Liver (tissue), 8 donors: ENCODE measurements at regions not wholly inside any gene's neighbourhood (a gene's known extent, or its start where the extent isn't known, plus 50 kb on each side); places are given as distances from the start of the nearest gene placed in this dataset.

Experiments used
- DNase-seq: peaks from one replicate; pipeline ENCODE4 v3.0.0-alpha.2; 2017; ENCODE audit warnings: low spot score
- H3K27ac ChIP-seq, 2 donors: one replicate each; pipeline ENCODE4 v1.7.0; 2013; ENCODE audit warnings: inconsistent platforms in 2 of 2, low read length in 2 of 2, control low read depth in 1 of 2, low read depth in 1 of 2, mild to moderate bottlenecking in 1 of 2
- H3K27me3 ChIP-seq, 4 donors: one replicate each; pipeline versions ENCODE4 v1.6.1 to v1.7.0; 2013; ENCODE audit warnings: low read length in 3 of 4, inconsistent platforms in 1 of 4, mild to moderate bottlenecking in 1 of 4, moderate library complexity in 1 of 4; ENCODE audit not compliant: control insufficient read depth in 4 of 4, insufficient read depth in 4 of 4
- H3K36me3 ChIP-seq, 4 donors: one replicate each; pipeline versions ENCODE4 v1.6.1 to v1.7.0; 2013; ENCODE audit warnings: low read length in 3 of 4, mild to moderate bottlenecking in 3 of 4, low read depth in 1 of 4, moderate library complexity in 1 of 4; ENCODE audit not compliant: control insufficient read depth in 4 of 4, insufficient read depth in 3 of 4
- H3K4me1 ChIP-seq, 4 donors: one replicate each; pipeline versions ENCODE4 v1.6.1 to v1.7.0; 2013; ENCODE audit warnings: low read length in 3 of 4, mild to moderate bottlenecking in 3 of 4, moderate library complexity in 1 of 4; ENCODE audit not compliant: control insufficient read depth in 4 of 4, insufficient read depth in 4 of 4
- H3K4me3 ChIP-seq, 3 donors: one replicate each; pipeline versions ENCODE4 v1.6.1 to v1.7.0; 2013; ENCODE audit warnings: low read length in 3 of 3, control low read depth in 1 of 3, low read depth in 1 of 3, mild to moderate bottlenecking in 1 of 3
- H3K9ac ChIP-seq, 2 donors: one replicate each; pipeline ENCODE4 v1.7.0; 2013; ENCODE audit warnings: low read length in 2 of 2, mild to moderate bottlenecking in 2 of 2, moderate library complexity in 2 of 2, control low read depth in 1 of 2, low read depth in 1 of 2
- H3K9me3 ChIP-seq, 4 donors: one replicate each; pipeline versions ENCODE4 v1.6.1 to v1.7.0; 2013; ENCODE audit warnings: low read length in 3 of 4; ENCODE audit not compliant: control insufficient read depth in 4 of 4
- EGR1 ChIP-seq, 2 donors: IDR thresholded peaks; 2 replicates each; pipeline ENCODE4 v1.6.1; 2016 to 2018; ENCODE audit warnings: antibody characterized with exemption in 2 of 2, low read depth in 2 of 2
- FOXA1 ChIP-seq: IDR thresholded peaks from 2 replicates; pipeline ENCODE4 v1.6.1; 2016; ENCODE audit warnings: antibody characterized with exemption
- FOXA2 ChIP-seq: IDR thresholded peaks from 2 replicates; pipeline ENCODE4 v1.6.1; 2016; ENCODE audit warnings: antibody characterized with exemption
- GABPA ChIP-seq, 2 donors: IDR thresholded peaks in 1 of 2; conservative IDR thresholded peaks in 1 of 2; 2 replicates each; pipeline ENCODE4 v1.6.1; 2016; ENCODE audit warnings: antibody characterized with exemption in 2 of 2, mild to moderate bottlenecking in 1 of 2, moderate library complexity in 1 of 2
- HNF4A ChIP-seq, 2 donors: conservative IDR thresholded peaks; 2 replicates each; pipeline ENCODE4 v1.6.1; 2016; ENCODE audit warnings: antibody characterized with exemption in 2 of 2, mild to moderate bottlenecking in 2 of 2
- HNF4G ChIP-seq: IDR thresholded peaks from 2 replicates; pipeline ENCODE4 v1.6.1; 2016; ENCODE audit warnings: antibody characterized with exemption
- JUND ChIP-seq, 2 donors: IDR thresholded peaks; 2 replicates each; pipeline ENCODE4 v1.6.1; 2016; ENCODE audit warnings: antibody characterized with exemption in 2 of 2
- NR2F2 ChIP-seq: IDR thresholded peaks from 2 replicates; pipeline ENCODE4 v1.6.1; 2016; ENCODE audit warnings: antibody characterized with exemption
- RAD21 ChIP-seq, 2 donors: IDR thresholded peaks; 2 replicates each; pipeline ENCODE4 v1.6.1; 2016; ENCODE audit warnings: antibody characterized with exemption in 2 of 2, mild to moderate bottlenecking in 2 of 2
- RXRA ChIP-seq, 2 donors: IDR thresholded peaks; 2 replicates each; pipeline ENCODE4 v1.6.1; 2017 to 2018; ENCODE audit warnings: antibody characterized with exemption in 2 of 2, mild to moderate bottlenecking in 1 of 2
- SP1 ChIP-seq: IDR thresholded peaks from 2 replicates; pipeline ENCODE4 v1.6.1; 2018; ENCODE audit warnings: antibody characterized with exemption, mild to moderate bottlenecking
- TAF1 ChIP-seq: conservative IDR thresholded peaks from 2 replicates; pipeline ENCODE4 v1.6.1; 2016; ENCODE audit warnings: antibody characterized with exemption, mild to moderate bottlenecking
- YY1 ChIP-seq: IDR thresholded peaks from 2 replicates; pipeline ENCODE4 v1.6.1; 2016; ENCODE audit warnings: antibody characterized with exemption, mild to moderate bottlenecking
- WGBS: extraction: QIAGEN DNeasy Blood & Tissue Kit; methylation state at CpG from one replicate; pipeline ENCODE4 v1.1.7; 2013; 5-methylcytosine and 5-hydroxymethylcytosine counted together
- TF ChIP-seq, protein P1 (sequence below): IDR thresholded peaks from 2 replicates; pipeline ENCODE4 v1.6.1; 2016; ENCODE audit warnings: antibody characterized with exemption
- TF ChIP-seq, protein P2 (sequence below): IDR thresholded peaks from 2 replicates; pipeline ENCODE4 v1.6.1; 2016; ENCODE audit warnings: antibody characterized with exemption, mild to moderate bottlenecking
- TF ChIP-seq, protein P3 (sequence below): IDR thresholded peaks from 2 replicates; pipeline ENCODE4 v1.6.1; 2016; ENCODE audit warnings: antibody characterized with exemption
- TF ChIP-seq, protein P4 (sequence below): fragments of 150-350 bp; IDR thresholded peaks from 2 replicates; pipeline ENCODE4 v1.5.1; 2017; ENCODE audit warnings: improper control_type of control experiment, low read depth, low read length; ENCODE audit not compliant: missing input control
- TF ChIP-seq, protein P5 (sequence below): IDR thresholded peaks from 2 replicates; pipeline ENCODE4 v1.6.1; 2016; ENCODE audit warnings: antibody characterized with exemption
- donor health status: healthy.
- donor health status: healthy.
- donor health status: healthy.
- donor health status: healthy.
- donor health status: healthy.

GRCh38 chr3:161671141-161671540, 174.5 kb downstream of the OTOL1 start:
- no peak for DNase-seq
- Histone ChIP-seq H3K4me1 (no peaks in the 10 kb centered on the region), H3K9me3 (peaks cover 0 to 2% (median 0%) of the 10 kb centered on the region in 4 donors), H3K27ac (no peak overlapping the region), H3K36me3 (no peaks in the 10 kb centered on the region), H3K9ac (no peak overlapping the region), H3K4me3 (no peak overlapping the region), H3K27me3 (no peaks in the 10 kb centered on the region)
- TF ChIP-seq, protein P1, sequence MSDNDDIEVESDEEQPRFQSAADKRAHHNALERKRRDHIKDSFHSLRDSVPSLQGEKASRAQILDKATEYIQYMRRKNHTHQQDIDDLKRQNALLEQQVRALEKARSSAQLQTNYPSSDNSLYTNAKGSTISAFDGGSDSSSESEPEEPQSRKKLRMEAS = no peak
- TF ChIP-seq NR2F2 = no peak
- no peak for TF ChIP-seq FOXA2
- TF ChIP-seq RXRA (IDR thresholded peaks at IDR 0.05) = no peak
- TF ChIP-seq, protein P2, sequence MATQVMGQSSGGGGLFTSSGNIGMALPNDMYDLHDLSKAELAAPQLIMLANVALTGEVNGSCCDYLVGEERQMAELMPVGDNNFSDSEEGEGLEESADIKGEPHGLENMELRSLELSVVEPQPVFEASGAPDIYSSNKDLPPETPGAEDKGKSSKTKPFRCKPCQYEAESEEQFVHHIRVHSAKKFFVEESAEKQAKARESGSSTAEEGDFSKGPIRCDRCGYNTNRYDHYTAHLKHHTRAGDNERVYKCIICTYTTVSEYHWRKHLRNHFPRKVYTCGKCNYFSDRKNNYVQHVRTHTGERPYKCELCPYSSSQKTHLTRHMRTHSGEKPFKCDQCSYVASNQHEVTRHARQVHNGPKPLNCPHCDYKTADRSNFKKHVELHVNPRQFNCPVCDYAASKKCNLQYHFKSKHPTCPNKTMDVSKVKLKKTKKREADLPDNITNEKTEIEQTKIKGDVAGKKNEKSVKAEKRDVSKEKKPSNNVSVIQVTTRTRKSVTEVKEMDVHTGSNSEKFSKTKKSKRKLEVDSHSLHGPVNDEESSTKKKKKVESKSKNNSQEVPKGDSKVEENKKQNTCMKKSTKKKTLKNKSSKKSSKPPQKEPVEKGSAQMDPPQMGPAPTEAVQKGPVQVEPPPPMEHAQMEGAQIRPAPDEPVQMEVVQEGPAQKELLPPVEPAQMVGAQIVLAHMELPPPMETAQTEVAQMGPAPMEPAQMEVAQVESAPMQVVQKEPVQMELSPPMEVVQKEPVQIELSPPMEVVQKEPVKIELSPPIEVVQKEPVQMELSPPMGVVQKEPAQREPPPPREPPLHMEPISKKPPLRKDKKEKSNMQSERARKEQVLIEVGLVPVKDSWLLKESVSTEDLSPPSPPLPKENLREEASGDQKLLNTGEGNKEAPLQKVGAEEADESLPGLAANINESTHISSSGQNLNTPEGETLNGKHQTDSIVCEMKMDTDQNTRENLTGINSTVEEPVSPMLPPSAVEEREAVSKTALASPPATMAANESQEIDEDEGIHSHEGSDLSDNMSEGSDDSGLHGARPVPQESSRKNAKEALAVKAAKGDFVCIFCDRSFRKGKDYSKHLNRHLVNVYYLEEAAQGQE = no peak
- no peak for TF ChIP-seq YY1
- TF ChIP-seq, protein P3, sequence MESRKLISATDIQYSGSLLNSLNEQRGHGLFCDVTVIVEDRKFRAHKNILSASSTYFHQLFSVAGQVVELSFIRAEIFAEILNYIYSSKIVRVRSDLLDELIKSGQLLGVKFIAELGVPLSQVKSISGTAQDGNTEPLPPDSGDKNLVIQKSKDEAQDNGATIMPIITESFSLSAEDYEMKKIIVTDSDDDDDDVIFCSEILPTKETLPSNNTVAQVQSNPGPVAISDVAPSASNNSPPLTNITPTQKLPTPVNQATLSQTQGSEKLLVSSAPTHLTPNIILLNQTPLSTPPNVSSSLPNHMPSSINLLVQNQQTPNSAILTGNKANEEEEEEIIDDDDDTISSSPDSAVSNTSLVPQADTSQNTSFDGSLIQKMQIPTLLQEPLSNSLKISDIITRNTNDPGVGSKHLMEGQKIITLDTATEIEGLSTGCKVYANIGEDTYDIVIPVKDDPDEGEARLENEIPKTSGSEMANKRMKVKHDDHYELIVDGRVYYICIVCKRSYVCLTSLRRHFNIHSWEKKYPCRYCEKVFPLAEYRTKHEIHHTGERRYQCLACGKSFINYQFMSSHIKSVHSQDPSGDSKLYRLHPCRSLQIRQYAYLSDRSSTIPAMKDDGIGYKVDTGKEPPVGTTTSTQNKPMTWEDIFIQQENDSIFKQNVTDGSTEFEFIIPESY = no peak
- TF ChIP-seq FOXA1 = no peak
- TF ChIP-seq RAD21 (IDR thresholded peaks at IDR 0.05) = no peak
- TF ChIP-seq, protein P4, sequence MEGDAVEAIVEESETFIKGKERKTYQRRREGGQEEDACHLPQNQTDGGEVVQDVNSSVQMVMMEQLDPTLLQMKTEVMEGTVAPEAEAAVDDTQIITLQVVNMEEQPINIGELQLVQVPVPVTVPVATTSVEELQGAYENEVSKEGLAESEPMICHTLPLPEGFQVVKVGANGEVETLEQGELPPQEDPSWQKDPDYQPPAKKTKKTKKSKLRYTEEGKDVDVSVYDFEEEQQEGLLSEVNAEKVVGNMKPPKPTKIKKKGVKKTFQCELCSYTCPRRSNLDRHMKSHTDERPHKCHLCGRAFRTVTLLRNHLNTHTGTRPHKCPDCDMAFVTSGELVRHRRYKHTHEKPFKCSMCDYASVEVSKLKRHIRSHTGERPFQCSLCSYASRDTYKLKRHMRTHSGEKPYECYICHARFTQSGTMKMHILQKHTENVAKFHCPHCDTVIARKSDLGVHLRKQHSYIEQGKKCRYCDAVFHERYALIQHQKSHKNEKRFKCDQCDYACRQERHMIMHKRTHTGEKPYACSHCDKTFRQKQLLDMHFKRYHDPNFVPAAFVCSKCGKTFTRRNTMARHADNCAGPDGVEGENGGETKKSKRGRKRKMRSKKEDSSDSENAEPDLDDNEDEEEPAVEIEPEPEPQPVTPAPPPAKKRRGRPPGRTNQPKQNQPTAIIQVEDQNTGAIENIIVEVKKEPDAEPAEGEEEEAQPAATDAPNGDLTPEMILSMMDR = no peak
- TF ChIP-seq JUND (IDR thresholded peaks at IDR 0.05) = no peak
- TF ChIP-seq SP1 = no peak
- TF ChIP-seq HNF4A (conservative IDR thresholded peaks at IDR 0.05) = no peak
- no peak for TF ChIP-seq GABPA (IDR thresholded peaks at IDR 0.05 in 1 of 2, conservative IDR thresholded peaks at IDR 0.05 in 1 of 2)
- no peak for TF ChIP-seq HNF4G
- no peak for TF ChIP-seq TAF1
- TF ChIP-seq EGR1 (IDR thresholded peaks at IDR 0.05; ENCODE audit: low read depth in 2 of 2) = no peak
- TF ChIP-seq, protein P5, sequence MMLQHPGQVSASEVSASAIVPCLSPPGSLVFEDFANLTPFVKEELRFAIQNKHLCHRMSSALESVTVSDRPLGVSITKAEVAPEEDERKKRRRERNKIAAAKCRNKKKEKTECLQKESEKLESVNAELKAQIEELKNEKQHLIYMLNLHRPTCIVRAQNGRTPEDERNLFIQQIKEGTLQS = no peak
- WGBS = 72% methylated on average over 2 of the region's 2 CpGs
